Upper lobe of left lung (tissue), 4 donors: ENCODE measurements at regions not wholly inside any gene's neighbourhood (a gene's known extent, or its start where the extent isn't known, plus 50 kb on each side); places are given as distances from the start of the nearest gene placed in this dataset.

Experiments
- EP300 ChIP-seq, 4 donors: sonication (generic); formaldehyde crosslinking; IDR thresholded peaks; one replicate each; pipeline ENCODE4 v1.5.1; 2017; ENCODE audit warnings: antibody characterized with exemption in 4 of 4, control low read depth in 2 of 4
- POLR2A ChIP-seq, 4 donors: fragments of 450-650 bp; IDR thresholded peaks; one replicate each; pipeline ENCODE4 v1.5.1; 2016 to 2017; ENCODE audit warnings: antibody characterized with exemption in 4 of 4, mild to moderate bottlenecking in 2 of 4
- POLR2AphosphoS5 ChIP-seq, 2 donors: sonication (generic); formaldehyde crosslinking; IDR thresholded peaks; one replicate each; pipeline ENCODE4 v1.5.1; 2017; ENCODE audit warnings: antibody characterized with exemption in 2 of 2
- TF ChIP-seq, protein P1 (sequence below), 6 experiments: fragments of 450-650 bp in 4 of 6; fragments of 200-600 bp in 2 of 6; sonication (generic) in 2 of 6; IDR thresholded peaks; one replicate each; pipeline ENCODE4 v1.5.1; 2016 to 2019; ENCODE audit warnings: antibody characterized with exemption in 6 of 6

DNA sequence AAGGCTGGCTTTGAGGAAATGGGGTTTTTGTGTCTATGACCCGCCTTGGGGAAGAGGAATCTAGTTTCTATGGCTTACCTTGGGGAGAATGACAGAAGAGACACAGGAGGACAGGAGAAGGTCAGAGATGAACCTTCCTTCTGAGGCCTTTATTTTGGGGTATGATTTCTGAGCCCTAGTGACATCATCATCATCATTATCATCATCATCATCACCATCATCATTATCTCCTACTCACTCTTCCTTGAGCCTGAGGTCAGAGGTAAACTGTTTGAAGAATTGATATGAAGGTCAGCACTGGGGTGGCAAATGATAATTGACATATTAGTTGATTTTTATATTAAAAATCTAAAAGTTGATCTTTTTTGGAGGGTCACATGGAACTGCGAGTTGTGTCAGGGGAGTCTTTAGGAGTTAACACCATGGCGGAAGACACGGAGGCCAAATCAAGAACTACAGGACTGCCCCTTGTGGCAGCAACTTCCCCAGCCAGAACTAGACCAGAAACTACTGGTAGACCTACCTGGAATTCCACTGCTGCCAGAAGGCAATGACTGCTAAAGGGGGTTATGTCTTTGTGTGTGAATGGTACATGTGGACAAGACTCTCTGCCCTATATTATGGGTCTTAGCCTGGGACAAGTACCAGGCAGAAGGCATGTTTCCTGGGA lies 49.8 kb upstream of the WLS start:
- TF ChIP-seq, protein P1, sequence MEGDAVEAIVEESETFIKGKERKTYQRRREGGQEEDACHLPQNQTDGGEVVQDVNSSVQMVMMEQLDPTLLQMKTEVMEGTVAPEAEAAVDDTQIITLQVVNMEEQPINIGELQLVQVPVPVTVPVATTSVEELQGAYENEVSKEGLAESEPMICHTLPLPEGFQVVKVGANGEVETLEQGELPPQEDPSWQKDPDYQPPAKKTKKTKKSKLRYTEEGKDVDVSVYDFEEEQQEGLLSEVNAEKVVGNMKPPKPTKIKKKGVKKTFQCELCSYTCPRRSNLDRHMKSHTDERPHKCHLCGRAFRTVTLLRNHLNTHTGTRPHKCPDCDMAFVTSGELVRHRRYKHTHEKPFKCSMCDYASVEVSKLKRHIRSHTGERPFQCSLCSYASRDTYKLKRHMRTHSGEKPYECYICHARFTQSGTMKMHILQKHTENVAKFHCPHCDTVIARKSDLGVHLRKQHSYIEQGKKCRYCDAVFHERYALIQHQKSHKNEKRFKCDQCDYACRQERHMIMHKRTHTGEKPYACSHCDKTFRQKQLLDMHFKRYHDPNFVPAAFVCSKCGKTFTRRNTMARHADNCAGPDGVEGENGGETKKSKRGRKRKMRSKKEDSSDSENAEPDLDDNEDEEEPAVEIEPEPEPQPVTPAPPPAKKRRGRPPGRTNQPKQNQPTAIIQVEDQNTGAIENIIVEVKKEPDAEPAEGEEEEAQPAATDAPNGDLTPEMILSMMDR (IDR thresholded peaks at IDR 0.05) = no peak
- TF ChIP-seq POLR2AphosphoS5 (IDR thresholded peaks at IDR 0.05) (no peak), EP300 (IDR thresholded peaks at IDR 0.05) (no peak), POLR2A (IDR thresholded peaks at IDR 0.05) (no peak)
